HCT116 (cell line): ENCODE measurements at regions not wholly inside any gene's neighbourhood (a gene's known extent, or its start where the extent isn't known, plus 50 kb on each side); places are given as distances from the start of the nearest gene placed in this dataset.

Source experiments
- ATAC-seq: fragments of 200-7000 bp; cut with Tn5 transposase; 2 replicates; pipeline ENCODE4 v1.9.1; 2020; ENCODE audit warnings: mild to moderate bottlenecking, moderate library complexity
- BruUV-seq: library from RNA; stranded (reverse); fragments of 400-500 nt; replicated peaks from 2 replicates; lab custom pipeline; 2021; lab: Mats Ljungman, UMichigan
- CTCF ChIA-PET: fragments of 300-600 bp; sonication (Branson Sonifier 250); formaldehyde crosslinking; loops from one replicate; lab custom pipeline; 2021; ENCODE audit warnings: antibody characterized with exemption; lab: Charles Lee
- POLR2A ChIA-PET: fragments of 300-600, 350-600 bp; sonication (Branson Sonifier 250); formaldehyde crosslinking; loops from one replicate; lab custom pipeline; 2021; ENCODE audit warnings: antibody characterized with exemption; lab: Charles Lee
- RAD21 ChIA-PET, 2 experiments: fragments of 300-600 bp; sonication (Branson Sonifier 250); formaldehyde crosslinking; loops; one replicate each; lab custom pipeline; 2023; ENCODE audit warnings: low total read pairs in 2 of 2; ENCODE audit not compliant: uncharacterized antibody in 2 of 2, unreplicated experiment in 2 of 2, low non-redundant PET in 1 of 2; lab: Charles Lee
- DNase-seq: peaks from one replicate; pipeline ENCODE4 v3.0.0-alpha.2; 2010; ENCODE audit warnings: low read depth, low spot score
- H2AFZ ChIP-seq: fragments of 200-600 bp; shearing (Covaris generic), sonication (generic); 2 replicates; pipeline ENCODE4 v1.6.1; 2017; ENCODE audit warnings: low read depth, mixed run types, mixed read lengths, antibody characterized with exemption, low read length; ENCODE audit not compliant: poor library complexity, severe bottlenecking
- H3K27ac ChIP-seq: 2 replicates; pipeline ENCODE4 v1.5.1; 2012; ENCODE audit warnings: low read depth, low read length
- H3K27me3 ChIP-seq: fragments of 200-600 bp; sonication (generic); 2 replicates; pipeline ENCODE4 v1.6.1; 2016; ENCODE audit warnings: mixed run types, low read length, mixed read lengths; ENCODE audit not compliant: insufficient read depth
- H3K36me3 ChIP-seq, 2 experiments: fragments of 200-500 bp in 1 of 2; fragments of 200-600 bp in 1 of 2; sonication (Bioruptor generic) in 1 of 2; sonication (generic) in 1 of 2; 2 replicates each; pipeline versions ENCODE4 v1.5.1 to v1.6.1; 2014 to 2016; ENCODE audit warnings: low read length in 2 of 2, inconsistent platforms in 1 of 2, mixed read lengths in 1 of 2, mixed run types in 1 of 2; ENCODE audit not compliant: insufficient read depth in 2 of 2, control insufficient read depth in 1 of 2
- H3K4me1 ChIP-seq, 2 experiments: fragments of 200-600 bp in 1 of 2; sonication (generic) in 1 of 2; 2 replicates each; pipeline versions ENCODE4 v1.5.1 to v1.6.1; 2012 to 2017; ENCODE audit warnings: low read length in 2 of 2, inconsistent platforms in 1 of 2, mild to moderate bottlenecking in 1 of 2, mixed read lengths in 1 of 2, mixed run types in 1 of 2, moderate library complexity in 1 of 2; ENCODE audit not compliant: insufficient read depth in 2 of 2, control insufficient read depth in 1 of 2
- H3K4me2 ChIP-seq: fragments of 200-600 bp; sonication (generic); 2 replicates; pipeline ENCODE4 v1.6.1; 2017; ENCODE audit warnings: mixed run types, low read length, mixed read lengths
- H3K4me3 ChIP-seq, 2 experiments: fragments of 200-600 bp in 1 of 2; sonication (generic) in 1 of 2; replicated peaks in 1 of 2; 2 replicates each; pipeline ENCODE4 v1.5.1; 2011 to 2016; ENCODE audit warnings: low read length in 2 of 2, control low read depth in 1 of 2, low read depth in 1 of 2, mild to moderate bottlenecking in 1 of 2, mixed read lengths in 1 of 2, mixed run types in 1 of 2
- H3K79me2 ChIP-seq: fragments of 200-600 bp; sonication (generic); 2 replicates; pipeline ENCODE4 v1.6.1; 2017; ENCODE audit warnings: mild to moderate bottlenecking, mixed run types, low read length, moderate library complexity, mixed read lengths; ENCODE audit not compliant: insufficient read depth
- H3K9ac ChIP-seq: fragments of 200-600 bp; sonication (generic); 2 replicates; pipeline ENCODE4 v1.6.1; 2016; ENCODE audit warnings: low read length, mixed read lengths
- H3K9me2 ChIP-seq: fragments of 200-600 bp; sonication (generic), shearing (Covaris generic); 2 replicates; pipeline ENCODE4 v1.6.1; 2017; ENCODE audit warnings: mixed run types, mild to moderate bottlenecking, moderate library complexity; ENCODE audit not compliant: insufficient read depth
- H3K9me3 ChIP-seq, 2 experiments: fragments of 200-500 bp in 1 of 2; fragments of 200-600 bp in 1 of 2; sonication (Bioruptor generic) in 1 of 2; sonication (generic) in 1 of 2; 2 replicates each; pipeline ENCODE4 v1.6.1; 2014 to 2017; ENCODE audit warnings: low read length in 2 of 2, mixed read lengths in 2 of 2, inconsistent platforms in 1 of 2, low read depth in 1 of 2, mild to moderate bottlenecking in 1 of 2, mixed run types in 1 of 2, moderate library complexity in 1 of 2; ENCODE audit not compliant: control insufficient read depth in 1 of 2, insufficient read depth in 1 of 2
- H4K20me1 ChIP-seq: fragments of 200-600 bp; sonication (generic), shearing (Covaris generic); 2 replicates; pipeline ENCODE4 v1.6.1; 2017; ENCODE audit warnings: mixed run types, mild to moderate bottlenecking, moderate library complexity; ENCODE audit not compliant: insufficient read depth
- CEBPB ChIP-seq: IDR thresholded peaks from 2 replicates; pipeline ENCODE4 v1.6.1; 2012; ENCODE audit warnings: low read depth
- ELF1 ChIP-seq: IDR thresholded peaks from 2 replicates; pipeline ENCODE4 v1.6.1; 2012; ENCODE audit warnings: low read depth, borderline replicate concordance
- FOSL1 ChIP-seq: IDR thresholded peaks from 2 replicates; pipeline ENCODE4 v1.6.1; 2012; ENCODE audit warnings: low read depth
- JUND ChIP-seq: IDR thresholded peaks from 2 replicates; pipeline ENCODE4 v1.6.1; 2012
- POLR2AphosphoS5 ChIP-seq: IDR thresholded peaks from 2 replicates; pipeline ENCODE4 v1.6.1; 2011; ENCODE audit warnings: mild to moderate bottlenecking, low read depth, low read length, moderate library complexity
- REST ChIP-seq: IDR thresholded peaks from 2 replicates; pipeline ENCODE4 v1.6.1; 2012; ENCODE audit warnings: low read depth
- ZBTB33 ChIP-seq: IDR thresholded peaks from 2 replicates; pipeline ENCODE4 v1.6.1; 2011; ENCODE audit warnings: mild to moderate bottlenecking, low read length, moderate library complexity; ENCODE audit not compliant: insufficient replicate concordance; ENCODE audit errors: extremely low read depth
- intact Hi-C: fragments of 100-400 bp; cut with micrococcal nuclease; formaldehyde crosslinking; loops from 2 replicates; pipeline ENCODE4 v1.10.0; 2022

- intact Hi-C loops = no loop called here
- H4K20me1 ChIP-seq = no peaks in the 10 kb centered on the region
- DNase-seq (no peak), ATAC-seq (no peak)
- no peaks in the 10 kb centered on the region for H3K9me2 ChIP-seq
- no peaks in the 10 kb centered on the region for H3K36me3 ChIP-seq
- no peaks in the 10 kb centered on the region for H3K27me3 ChIP-seq
- H3K27ac ChIP-seq = no peak overlapping the region
- RAD21 ChIA-PET = no interaction called here
- H3K4me1 ChIP-seq = no peaks in the 10 kb centered on the region
- H3K4me2 ChIP-seq = no peak overlapping the region
- no TSS peak for BruUV-seq
- H2AFZ ChIP-seq = no peak overlapping the region
- CTCF ChIA-PET = no interaction called here
- H3K9ac ChIP-seq = no peak overlapping the region
- TF ChIP-seq ZBTB33 (no peak), POLR2AphosphoS5 (no peak), FOSL1 (no peak), ELF1 (no peak), JUND (no peak), CEBPB (no peak)
- POLR2A ChIA-PET = no interaction called here
- no peaks in the 10 kb centered on the region for H3K79me2 ChIP-seq
- H3K9me3 ChIP-seq = no peaks in the 10 kb centered on the region
- no peak overlapping the region for H3K4me3 ChIP-seq
These were observed 593.8 kb downstream of the SMARCA1 start for GRCh38 chrX:128929271-128930057.

- no TSS peak for BruUV-seq
- H3K4me1 ChIP-seq = no peaks in the 10 kb centered on the region
- H3K27ac ChIP-seq = no peak overlapping the region
- intact Hi-C loops = no loop called here
- H3K36me3 ChIP-seq = no peaks in the 10 kb centered on the region
- H3K79me2 ChIP-seq = no peaks in the 10 kb centered on the region
- H3K4me3 ChIP-seq = no peak overlapping the region
- H4K20me1 ChIP-seq = no peaks in the 10 kb centered on the region
- POLR2A ChIA-PET = no interaction called here
- H2AFZ ChIP-seq = no peak overlapping the region
- no peaks in the 10 kb centered on the region for H3K9me2 ChIP-seq
- CTCF ChIA-PET = no interaction called here
- no peaks in the 10 kb centered on the region for H3K27me3 ChIP-seq
- TF ChIP-seq CEBPB (no peak), REST (no peak), POLR2AphosphoS5 (no peak)
- TF ChIP-seq, all 23 proteins: peak for 0
- Histone ChIP-seq H3K9ac (no peak overlapping the region), H3K9me3 (no peaks in the 10 kb centered on the region), H3K4me2 (no peak overlapping the region)
- RAD21 ChIA-PET = no interaction called here
- ATAC-seq = no peak
- DNase-seq = no peak
These were observed 594.7 kb downstream of the SMARCA1 start for GRCh38 chrX:128928636-128929035.
